ENCODE measurements at regions not wholly inside any gene's neighbourhood (a gene's known extent, or its start where the extent isn't known, plus 50 kb on each side); places are given as distances from the start of the nearest gene placed in this dataset.

- TF ChIP-seq ZNF462 (CRISPR knock-in tag; IDR thresholded peaks at IDR 0.05) (no peak), STAT1 (IDR thresholded peaks at IDR 0.05; ENCODE audit: unreplicated experiment) (no peak), ETS1 (IDR thresholded peaks at IDR 0.05) (no peak), ZNF331 (CRISPR knock-in tag; IDR thresholded peaks at IDR 0.05; ENCODE audit: low read depth) (no peak), CTCF (conservative IDR thresholded peaks at IDR 0.05; ENCODE audit: low read depth in 2 of 2) (no peak), ZNF114 (CRISPR knock-in tag; IDR thresholded peaks at IDR 0.05) (no peak), JUNB (IDR thresholded peaks at IDR 0.05; ENCODE audit: unreplicated experiment) (no peak), EZH2 (IDR thresholded peaks at IDR 0.05; ENCODE audit: low read depth, unreplicated experiment) (no peak)
Measured at GRCh38 chr2:42967959-42968674, 175.7 kb upstream of the HAAO start (continued).

Data from GM23338 (cell line).